GM12892 (cell line): ENCODE measurements at regions not wholly inside any gene's neighbourhood (a gene's known extent, or its start where the extent isn't known, plus 50 kb on each side); places are given as distances from the start of the nearest gene placed in this dataset.

Experiments used
- POLR2A ChIP-seq: IDR thresholded peaks from 2 replicates; pipeline ENCODE4 v1.6.1; 2011; ENCODE audit warnings: low read depth, low read length, control low read depth
- POLR2AphosphoS5 ChIP-seq: IDR thresholded peaks from 2 replicates; pipeline ENCODE4 v1.6.1; 2011; ENCODE audit warnings: low read depth, low read length, control low read depth
- TAF1 ChIP-seq: IDR thresholded peaks from 2 replicates; pipeline ENCODE4 v1.6.1; 2011; ENCODE audit warnings: low read depth, mild to moderate bottlenecking, control low read depth, low read length, borderline replicate concordance

DNA sequence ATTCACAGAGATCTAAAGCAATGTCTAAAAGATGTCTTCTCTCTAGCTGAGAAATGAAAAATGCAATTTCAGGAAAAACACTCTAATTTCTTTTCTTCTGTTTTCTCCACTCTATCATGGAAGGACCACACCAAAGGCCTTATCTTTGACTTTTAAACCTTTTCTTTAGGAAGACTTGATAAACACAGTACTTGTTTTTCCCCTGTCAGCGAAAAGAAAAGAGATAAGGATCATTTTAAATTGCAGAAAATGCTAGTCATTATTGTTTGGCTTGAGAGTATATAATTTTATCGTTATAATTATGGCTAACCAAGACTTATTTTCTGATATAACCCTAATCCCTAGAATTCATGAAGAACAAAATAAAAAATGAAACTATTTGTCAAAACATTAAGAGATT lies 462.4 kb upstream of the API5 start:
- no peak for TF ChIP-seq POLR2AphosphoS5
- no peak for TF ChIP-seq TAF1
- TF ChIP-seq POLR2A = no peak
